ACHN (cell line): ENCODE measurements at regions not wholly inside any gene's neighbourhood (a gene's known extent, or its start where the extent isn't known, plus 50 kb on each side); places are given as distances from the start of the nearest gene placed in this dataset.
"Not testable (repeated sequence)": the region's sequence is repeated elsewhere in the genome, so short reads cannot be mapped to it uniquely, and the experiment has no call there.

Source experiments
- DNase-seq: peaks from one replicate; pipeline ENCODE4 v3.0.0-alpha.2; 2015
- in situ Hi-C: cut with HindIII; loops from 2 replicates; pipeline ENCODE4 v1.10.0; 2017; ENCODE audit warnings: low sequenced_read_pairs, low pct_ligation_motif_present, low pct_unique_long_range_greater_than_20kb

GRCh38 chr12:24546084-24546483 is 402.8 kb downstream of the BCAT1 start:
- in situ Hi-C loops: no loop called here
- DNase-seq: no peak

DNA sequence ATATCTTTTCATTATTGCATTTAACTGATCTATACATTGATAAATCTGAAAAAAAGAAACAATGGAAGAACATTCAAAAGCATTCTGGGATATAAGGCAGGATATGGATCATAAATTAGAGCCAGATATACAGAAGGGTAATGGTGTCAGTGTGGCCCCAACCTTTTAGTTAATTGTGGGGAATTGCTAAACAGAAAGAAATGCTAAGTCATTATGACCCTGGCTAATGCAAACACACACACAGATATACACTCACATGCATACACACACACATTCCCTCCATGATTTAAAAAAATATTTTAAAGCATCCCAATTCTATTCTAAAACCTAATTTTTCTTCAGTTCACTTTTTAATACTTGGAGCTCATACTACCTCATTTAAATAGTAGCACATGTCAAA is 404.5 kb downstream of the BCAT1 start:
- in situ Hi-C loops: no loop called here
- no peak for DNase-seq

GRCh38 chr12:24541193-24541871 is 407.6 kb downstream of the BCAT1 start:
- no peak for DNase-seq
- in situ Hi-C loops: no loop called here

DNA sequence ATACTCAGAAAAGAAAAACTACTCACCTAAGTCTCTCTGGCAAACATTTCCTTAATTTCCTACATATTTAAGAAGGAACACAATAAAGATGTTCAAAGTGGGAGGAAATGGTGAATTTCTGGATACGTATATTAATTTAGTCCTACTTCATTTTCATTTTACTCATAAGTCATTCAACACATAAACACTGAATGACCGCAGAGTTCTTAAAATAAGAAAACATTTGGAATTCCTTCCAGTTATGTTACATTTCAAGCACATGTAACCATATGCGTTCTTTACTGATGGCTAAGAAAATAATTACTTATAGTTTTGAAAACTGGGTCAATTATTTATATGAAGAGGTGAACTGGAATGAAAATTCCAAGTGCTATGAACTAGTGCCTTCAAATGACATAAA is 409.3 kb downstream of the BCAT1 start:
- in situ Hi-C loops: no loop called here

DNA sequence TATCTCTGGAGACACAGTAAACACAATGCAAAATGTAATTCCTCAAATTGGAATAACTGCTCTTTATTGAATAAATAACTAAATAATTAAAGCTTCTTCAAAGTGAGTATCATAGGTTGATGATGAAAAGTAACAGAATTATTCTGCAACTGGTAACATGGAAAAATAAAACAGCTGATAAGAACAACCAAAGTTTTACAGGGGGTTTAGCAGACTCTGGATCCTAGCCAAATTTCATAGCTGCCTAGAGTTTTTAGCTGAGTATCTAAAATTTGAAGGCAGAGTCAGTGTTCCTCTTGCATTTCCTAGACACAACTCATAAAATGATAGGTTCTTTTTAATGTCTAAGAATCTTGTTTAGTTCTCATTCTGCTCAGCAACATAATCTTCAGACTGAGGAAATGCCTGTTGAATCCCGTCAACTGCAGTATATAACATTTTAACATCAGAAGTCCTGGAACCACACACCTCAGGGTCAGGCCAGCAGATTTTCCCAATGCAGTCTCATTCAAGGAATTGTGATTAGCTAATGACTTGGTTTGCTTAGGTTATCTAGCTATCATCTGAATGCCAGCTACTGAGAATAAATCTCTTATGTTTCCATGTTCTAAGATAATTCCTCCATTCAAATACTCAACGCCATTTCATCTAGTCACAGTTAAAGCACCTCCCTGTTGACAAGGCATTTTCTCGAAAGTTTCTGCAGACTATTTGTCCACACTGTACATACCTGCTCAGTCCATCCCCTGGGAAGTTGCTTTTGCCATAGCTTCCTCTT is 411.6 kb downstream of the BCAT1 start:
- in situ Hi-C loops: no loop called here
- DNase-seq: no peak

More for the DNA sequence above, 409.3 kb downstream of the BCAT1 start:
- no peak for DNase-seq

GRCh38 chr12:24535334-24536069 is 413.4 kb downstream of the BCAT1 start:
- in situ Hi-C loops: no loop called here
- no peak for DNase-seq

DNA sequence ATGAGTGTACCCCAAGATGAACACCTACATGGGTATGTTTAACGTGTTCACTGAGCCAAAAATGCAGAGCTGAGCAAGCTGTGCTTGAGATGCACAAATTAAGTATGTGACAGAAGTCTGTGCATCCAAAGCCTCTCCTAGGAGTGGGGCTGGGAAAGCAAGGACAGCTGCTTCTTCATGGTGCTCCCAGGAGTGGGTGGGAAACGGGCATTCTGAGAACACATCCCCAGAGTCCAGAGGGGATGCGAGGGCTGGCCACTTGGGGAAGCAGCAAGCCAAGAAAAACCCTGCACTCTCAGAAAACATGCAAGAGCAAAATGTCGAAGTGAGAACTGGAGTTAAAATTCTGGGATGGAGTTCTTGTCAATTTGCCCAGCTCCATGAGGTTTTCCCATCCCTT is 414.3 kb downstream of the BCAT1 start:
- in situ Hi-C loops: no loop called here

DNA sequence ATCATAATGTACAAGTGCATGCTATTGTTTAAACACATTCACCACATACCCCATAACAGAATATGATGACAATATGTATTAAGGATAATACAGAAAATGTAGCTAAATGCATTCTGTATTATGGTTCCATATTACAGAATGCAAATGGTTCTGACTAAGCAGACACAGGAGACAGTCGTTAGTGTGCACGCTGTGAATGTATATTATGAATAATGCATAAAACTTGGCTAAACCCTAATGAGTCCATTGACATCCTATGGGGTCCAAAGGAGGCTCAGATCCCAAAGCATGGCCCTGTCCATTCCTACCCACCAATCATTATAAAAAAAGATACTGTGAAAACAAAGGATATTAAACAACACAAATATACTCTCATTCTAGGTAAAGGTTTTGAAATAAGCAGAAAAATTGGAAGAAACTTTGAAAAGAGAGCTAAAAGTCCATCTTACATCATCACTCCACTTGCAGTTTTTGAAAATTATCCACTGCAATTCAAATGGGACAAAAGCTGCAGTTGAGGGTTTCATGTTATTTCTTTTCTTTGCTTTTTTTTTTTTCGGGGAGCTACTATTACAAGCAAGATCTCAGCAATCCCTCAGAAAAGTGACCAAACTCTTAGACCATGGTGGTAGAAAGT is 415.1 kb downstream of the BCAT1 start:
- no peak for DNase-seq
- in situ Hi-C loops: no loop called here

More for the DNA sequence above, 414.3 kb downstream of the BCAT1 start:
- DNase-seq: no peak

GRCh38 chr12:24530689-24531088 is 418.2 kb downstream of the BCAT1 start:
- DNase-seq: no peak
- in situ Hi-C loops: no loop called here

DNA sequence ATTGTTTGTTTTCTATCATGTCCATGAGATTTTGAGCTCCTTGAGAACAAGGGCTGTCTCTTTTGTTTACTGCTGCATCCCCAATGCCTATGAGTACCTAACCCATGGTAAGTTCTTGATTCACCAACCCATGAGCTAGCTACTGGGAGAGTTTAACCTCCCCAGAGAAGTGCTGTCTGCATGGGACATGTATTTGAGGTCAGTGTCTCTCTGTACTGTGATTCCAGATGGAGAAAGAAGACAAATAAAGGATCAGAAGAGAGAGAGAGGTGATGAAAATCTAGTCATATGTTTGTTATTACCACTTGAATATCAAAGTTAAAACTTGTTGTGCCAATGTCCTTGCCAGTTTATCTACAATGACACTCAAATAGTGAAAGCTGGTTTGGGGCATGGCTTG is 421.8 kb downstream of the BCAT1 start:
- DNase-seq: no peak
- in situ Hi-C loops: no loop called here

GRCh38 chr12:24522736-24523135 is 426.2 kb downstream of the BCAT1 start:
- in situ Hi-C loops: no loop called here
- no peak for DNase-seq

- in situ Hi-C loops: no loop called here
- no peak for DNase-seq
These were observed 429.1 kb downstream of the BCAT1 start for GRCh38 chr12:24519759-24520158.

DNA sequence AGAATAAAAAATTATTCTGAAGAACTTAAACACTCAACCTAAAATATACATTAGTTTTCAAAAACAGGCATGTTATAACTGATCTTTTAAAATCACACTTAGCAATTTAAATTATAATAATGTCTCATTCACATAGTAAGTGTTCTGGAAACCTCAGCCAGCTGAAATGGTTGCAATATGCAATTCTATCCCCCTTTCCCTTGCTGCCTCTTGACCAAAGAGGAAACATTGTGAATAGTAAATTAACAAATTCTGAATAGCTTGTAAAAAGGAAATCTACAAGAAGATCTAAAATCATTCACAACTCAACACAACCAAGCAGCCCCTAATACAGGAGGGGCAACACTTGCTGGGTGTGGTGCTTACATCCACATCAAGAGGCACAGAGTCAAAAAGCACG is 431.9 kb downstream of the BCAT1 start:
- in situ Hi-C loops: no loop called here
- no peak for DNase-seq

GRCh38 chr12:24510581-24511125 is 438.2 kb downstream of the BCAT1 start:
- in situ Hi-C loops: no loop called here
- no peak for DNase-seq

DNA sequence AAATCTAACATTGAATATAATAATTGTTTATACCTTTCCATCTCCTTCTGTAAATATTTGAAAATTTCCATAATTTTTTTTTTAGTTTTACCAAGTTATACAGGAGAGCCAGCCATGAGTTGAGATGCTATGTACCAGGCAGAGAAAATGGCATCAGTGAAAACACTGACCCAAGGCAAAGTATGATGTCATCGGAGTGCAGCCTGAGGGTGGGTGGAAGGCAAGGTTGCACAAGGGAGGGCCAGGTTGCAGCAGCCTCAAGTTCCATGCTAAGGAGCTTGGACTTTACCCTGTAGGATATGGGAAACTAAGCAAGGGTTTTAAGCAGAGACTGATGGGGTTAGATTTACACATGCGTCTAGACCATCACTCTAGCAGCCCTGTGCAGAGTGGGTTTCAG is 441.1 kb downstream of the BCAT1 start:
- in situ Hi-C loops: no loop called here
- no peak for DNase-seq

DNA sequence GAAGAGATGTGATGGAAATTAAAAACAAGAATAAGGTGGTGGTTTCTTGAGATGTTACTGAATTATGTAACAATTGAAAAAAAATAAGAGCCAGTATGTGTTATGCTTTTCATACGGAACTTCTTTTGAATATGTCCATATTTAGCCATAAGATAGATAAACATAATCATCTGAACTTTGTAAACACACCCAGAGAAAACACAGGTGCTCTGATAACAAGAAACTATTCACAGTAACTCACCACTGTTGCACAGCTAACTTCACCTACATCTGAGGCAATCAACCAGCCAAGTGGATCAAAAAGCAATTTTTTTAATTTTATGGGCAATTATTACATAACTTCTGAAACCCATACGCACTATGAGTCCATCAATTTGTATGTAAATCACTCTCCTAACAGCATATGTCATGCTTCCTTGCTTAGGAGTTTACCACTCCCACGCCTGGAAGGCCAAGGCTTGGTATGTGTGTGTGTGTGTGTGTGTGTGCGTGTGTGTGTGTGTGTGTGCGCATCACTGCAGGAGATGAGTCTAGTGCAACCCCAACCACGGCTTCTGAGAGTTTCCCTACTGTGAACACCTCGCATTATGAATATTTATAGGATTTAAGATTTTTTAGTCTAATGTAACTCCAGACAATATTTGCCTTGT is 443.4 kb downstream of the BCAT1 start:
- no peak for DNase-seq
- in situ Hi-C loops: no loop called here

DNA sequence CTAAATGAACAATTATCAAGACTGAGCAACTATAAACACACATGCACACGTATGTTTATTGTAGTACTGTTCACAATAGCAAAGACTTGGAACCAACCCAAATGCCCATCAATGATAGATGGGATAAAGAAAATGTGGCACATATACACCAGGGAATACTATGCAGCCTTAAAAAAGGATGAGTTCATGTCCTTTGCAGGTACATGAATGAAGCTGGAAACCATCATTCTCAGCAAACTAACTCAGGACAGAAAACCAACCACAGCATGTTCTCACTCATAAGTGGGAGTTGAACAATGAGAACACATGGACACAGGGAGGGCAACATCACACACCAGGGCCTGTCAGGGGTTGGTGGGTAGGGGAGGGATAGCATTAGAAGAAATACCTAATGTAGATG is 445.4 kb downstream of the BCAT1 start:
- DNase-seq, in situ Hi-C loops: not testable (repeated sequence)

- no peak for DNase-seq
- in situ Hi-C loops: no loop called here
These were observed 448.1 kb downstream of the BCAT1 start for GRCh38 chr12:24500831-24501230.
